ENCODE measurements at regions not wholly inside any gene's neighbourhood (a gene's known extent, or its start where the extent isn't known, plus 50 kb on each side); places are given as distances from the start of the nearest gene placed in this dataset.

DNA sequence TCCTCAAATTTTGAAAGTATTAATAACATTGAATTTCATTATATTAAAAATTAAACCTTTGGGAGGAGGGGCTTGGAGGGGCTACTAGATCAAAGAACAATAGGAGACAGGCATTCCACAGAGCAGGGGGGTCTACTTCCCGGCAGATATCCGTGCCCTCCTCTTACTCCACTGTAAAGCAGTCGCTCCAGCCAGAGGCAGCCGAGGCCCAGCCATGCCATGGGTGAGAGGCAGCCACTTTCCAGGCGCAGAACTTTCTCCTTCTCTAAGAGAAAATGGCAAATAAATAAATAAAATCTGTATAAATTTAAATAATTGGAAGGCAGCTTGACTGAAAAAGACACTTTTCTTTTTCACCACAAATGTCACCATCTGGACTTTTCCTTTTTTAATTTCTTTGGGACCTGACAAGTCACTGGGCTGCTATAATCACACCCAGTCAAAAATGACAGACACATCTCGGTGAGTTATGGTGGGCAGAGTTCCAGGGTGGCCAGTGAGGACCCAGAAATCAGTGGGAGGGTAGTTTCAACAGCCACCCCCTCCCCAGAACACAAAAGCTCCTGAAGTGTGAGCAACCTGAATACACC is 302.2 kb upstream of the SMARCA2 start:
- Histone ChIP-seq H3K9ac (ENCODE audit: low read length) (no peak overlapping the region), H3K27me3 (ENCODE audit: control insufficient read depth in 1 of 2, insufficient read depth in 2 of 2, low read length in 2 of 2) (no peaks in the 10 kb centered on the region), H3K9me3 (ENCODE audit: low read length) (no peaks in the 10 kb centered on the region), H3K36me3 (ENCODE audit: insufficient read depth, low read length) (no peaks in the 10 kb centered on the region), H3K4me3 (ENCODE audit: low read depth in 1 of 2, low read length in 2 of 2) (no peak overlapping the region), H3K4me1 (ENCODE audit: insufficient read depth, low read length) (no peaks in the 10 kb centered on the region), H3K27ac (ENCODE audit: low read depth, low read length) (no peak overlapping the region)

DNA sequence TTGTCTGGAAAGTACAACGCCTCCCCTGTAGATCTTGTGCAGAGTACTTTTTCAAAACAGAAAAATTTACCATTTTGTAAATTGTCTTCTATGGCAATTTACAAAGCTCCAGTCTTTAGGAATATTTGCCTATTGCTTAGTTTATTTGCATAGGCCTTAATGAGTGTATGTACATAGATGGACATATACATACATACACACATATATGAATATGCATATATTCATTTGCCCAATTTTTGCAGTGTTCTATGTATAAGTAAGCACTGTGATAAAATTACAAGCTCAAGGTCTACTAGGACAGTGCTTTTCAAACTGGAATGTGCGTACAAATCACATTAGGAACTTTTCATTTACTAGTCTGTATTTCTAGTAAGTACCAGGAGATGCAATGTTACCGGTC is 301.3 kb upstream of the SMARCA2 start:
- H3K27ac ChIP-seq (ENCODE audit: low read depth, low read length), result no peak overlapping the region
- H3K9ac ChIP-seq (ENCODE audit: low read length), result no peak overlapping the region

DNA sequence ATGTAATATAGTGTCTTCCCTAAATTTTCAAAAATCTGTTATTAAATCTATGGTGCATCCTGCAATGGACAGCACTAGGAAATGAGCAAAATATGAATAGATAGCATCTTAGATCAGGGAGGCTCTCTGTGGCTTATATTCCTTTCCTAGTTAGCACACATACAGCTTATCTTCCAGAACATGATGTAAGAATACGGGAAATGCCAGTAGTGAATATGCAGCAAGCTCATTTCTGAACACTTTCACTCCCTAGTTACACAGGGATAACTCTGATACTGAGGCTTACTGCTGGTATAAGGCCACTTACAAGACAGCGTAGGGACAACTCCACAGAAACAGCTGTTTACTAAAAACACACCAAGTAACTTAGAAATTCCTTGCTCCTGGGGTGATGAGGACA is 297.3 kb upstream of the SMARCA2 start:
- no peaks in the 10 kb centered on the region for H3K9me3 ChIP-seq (ENCODE audit: low read length)
- H3K4me1 ChIP-seq (ENCODE audit: insufficient read depth, low read length), result no peaks in the 10 kb centered on the region
- no peak overlapping the region for H3K4me3 ChIP-seq (ENCODE audit: low read depth in 1 of 2, low read length in 2 of 2)
- no peak overlapping the region for H3K27ac ChIP-seq (ENCODE audit: low read depth, low read length)
- no peaks in the 10 kb centered on the region for H3K27me3 ChIP-seq (ENCODE audit: control insufficient read depth in 1 of 2, insufficient read depth in 2 of 2, low read length in 2 of 2)
- H3K36me3 ChIP-seq (ENCODE audit: insufficient read depth, low read length), result no peaks in the 10 kb centered on the region
- no peak overlapping the region for H3K9ac ChIP-seq (ENCODE audit: low read length)

More for the DNA sequence above, 301.3 kb upstream of the SMARCA2 start:
- H3K36me3 ChIP-seq (ENCODE audit: insufficient read depth, low read length), result no peaks in the 10 kb centered on the region
- no peak overlapping the region for H3K4me3 ChIP-seq (ENCODE audit: low read depth in 1 of 2, low read length in 2 of 2)
- no peaks in the 10 kb centered on the region for H3K4me1 ChIP-seq (ENCODE audit: insufficient read depth, low read length)
- H3K27me3 ChIP-seq (ENCODE audit: control insufficient read depth in 1 of 2, insufficient read depth in 2 of 2, low read length in 2 of 2), result no peaks in the 10 kb centered on the region
- no peaks in the 10 kb centered on the region for H3K9me3 ChIP-seq (ENCODE audit: low read length)

DNA sequence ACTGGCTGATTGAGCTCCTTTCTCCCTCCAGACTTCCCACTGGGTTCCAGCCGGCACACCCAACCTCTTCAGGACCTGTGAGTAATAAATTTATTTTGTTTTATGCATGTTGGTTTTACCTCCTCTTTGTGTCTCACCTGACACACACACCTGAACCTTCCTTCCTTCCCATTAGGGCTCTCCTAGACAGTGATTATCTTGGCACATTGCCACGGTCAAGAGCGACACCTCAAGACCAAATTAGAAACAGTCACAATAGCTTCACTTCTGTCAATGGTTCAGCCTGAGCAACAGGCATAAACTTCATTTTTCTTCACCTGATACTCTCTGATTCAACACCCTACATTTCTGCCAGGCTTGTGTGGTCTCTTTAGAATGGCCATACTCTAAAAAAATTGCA is 296.3 kb upstream of the SMARCA2 start:
- no peak overlapping the region for H3K9ac ChIP-seq (ENCODE audit: low read length)
- no peaks in the 10 kb centered on the region for H3K27me3 ChIP-seq (ENCODE audit: control insufficient read depth in 1 of 2, insufficient read depth in 2 of 2, low read length in 2 of 2)
- H3K36me3 ChIP-seq (ENCODE audit: insufficient read depth, low read length), result no peaks in the 10 kb centered on the region
- no peaks in the 10 kb centered on the region for H3K9me3 ChIP-seq (ENCODE audit: low read length)
- no peaks in the 10 kb centered on the region for H3K4me1 ChIP-seq (ENCODE audit: insufficient read depth, low read length)
- no peak overlapping the region for H3K27ac ChIP-seq (ENCODE audit: low read depth, low read length)
- H3K4me3 ChIP-seq (ENCODE audit: low read depth in 1 of 2, low read length in 2 of 2), result no peak overlapping the region

DNA sequence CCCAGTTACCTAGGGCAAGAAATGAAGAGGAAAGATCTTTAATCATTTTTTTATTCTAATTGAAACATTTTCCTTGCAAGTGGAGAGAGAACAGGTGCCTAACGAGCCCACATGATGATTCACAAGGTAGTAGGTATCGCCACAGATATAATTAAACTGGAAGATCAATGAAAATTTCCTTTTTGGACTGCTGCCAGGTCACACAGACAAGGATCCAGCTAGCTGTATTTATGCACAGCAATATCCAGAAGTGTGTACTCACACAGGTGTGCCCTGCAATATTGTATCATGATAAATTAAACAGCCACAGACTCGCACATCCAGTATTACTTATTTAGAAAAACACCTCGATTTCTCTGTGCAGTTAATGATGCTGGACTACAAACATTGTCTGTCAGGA is 294.0 kb upstream of the SMARCA2 start:
- Histone ChIP-seq H3K4me3 (ENCODE audit: low read depth in 1 of 2, low read length in 2 of 2) (no peak overlapping the region), H3K9ac (ENCODE audit: low read length) (no peak overlapping the region), H3K27ac (ENCODE audit: low read depth, low read length) (no peak overlapping the region), H3K27me3 (ENCODE audit: control insufficient read depth in 1 of 2, insufficient read depth in 2 of 2, low read length in 2 of 2) (no peaks in the 10 kb centered on the region), H3K9me3 (ENCODE audit: low read length) (no peaks in the 10 kb centered on the region), H3K4me1 (ENCODE audit: insufficient read depth, low read length) (no peaks in the 10 kb centered on the region), H3K36me3 (ENCODE audit: insufficient read depth, low read length) (no peaks in the 10 kb centered on the region)

DNA sequence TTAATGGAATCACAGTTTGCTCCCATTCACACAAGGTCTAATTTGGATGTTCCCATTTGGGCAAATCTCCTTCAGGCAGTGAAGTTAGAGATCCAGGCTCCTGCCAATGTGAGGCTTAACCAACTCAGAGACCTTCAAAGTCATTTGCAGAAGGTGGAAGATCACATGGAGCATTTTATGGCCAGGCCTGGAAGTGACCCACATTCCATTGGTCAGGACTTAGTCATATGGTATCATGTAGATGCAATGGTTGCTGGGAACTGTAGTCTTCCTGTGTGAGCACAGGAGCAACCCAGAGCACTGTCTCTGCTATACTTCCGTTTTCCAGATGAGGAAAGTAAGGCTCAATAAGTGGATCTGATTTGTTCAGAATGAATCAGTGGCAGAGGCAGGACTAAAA is 292.7 kb upstream of the SMARCA2 start:
- Histone ChIP-seq H3K9ac (ENCODE audit: low read length) (no peak overlapping the region), H3K9me3 (ENCODE audit: low read length) (no peaks in the 10 kb centered on the region), H3K27ac (ENCODE audit: low read depth, low read length) (no peak overlapping the region), H3K4me3 (ENCODE audit: low read depth in 1 of 2, low read length in 2 of 2) (no peak overlapping the region), H3K4me1 (ENCODE audit: insufficient read depth, low read length) (no peaks in the 10 kb centered on the region), H3K27me3 (ENCODE audit: control insufficient read depth in 1 of 2, insufficient read depth in 2 of 2, low read length in 2 of 2) (no peaks in the 10 kb centered on the region), H3K36me3 (ENCODE audit: insufficient read depth, low read length) (no peaks in the 10 kb centered on the region)

DNA sequence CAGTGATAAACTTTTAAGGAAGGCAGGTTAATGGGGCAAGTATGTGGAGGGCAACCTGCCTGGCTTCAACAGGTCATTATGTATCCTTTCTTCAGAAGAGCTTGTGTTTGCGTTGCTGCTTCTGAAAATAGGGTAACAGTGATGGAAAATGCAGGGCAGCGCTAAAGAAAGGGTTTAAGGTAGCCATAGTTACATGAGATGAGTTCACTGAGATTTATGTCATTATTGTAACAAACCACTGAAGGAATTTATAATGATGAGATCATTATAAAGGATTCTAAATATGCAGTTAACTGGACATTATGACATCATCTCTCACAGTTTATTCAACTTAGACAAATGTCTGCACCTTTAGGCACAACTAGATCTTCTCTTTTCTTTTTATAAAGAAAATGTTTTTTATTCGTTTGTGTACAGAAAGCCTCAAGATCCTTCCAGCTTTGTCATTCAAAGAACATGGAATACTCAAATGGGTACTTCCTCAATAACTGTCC is 291.6 kb upstream of the SMARCA2 start:
- H3K27me3 ChIP-seq (ENCODE audit: control insufficient read depth in 1 of 2, insufficient read depth in 2 of 2, low read length in 2 of 2), result no peaks in the 10 kb centered on the region
- no peaks in the 10 kb centered on the region for H3K36me3 ChIP-seq (ENCODE audit: insufficient read depth, low read length)
- H3K9me3 ChIP-seq (ENCODE audit: low read length), result no peaks in the 10 kb centered on the region
- no peak overlapping the region for H3K9ac ChIP-seq (ENCODE audit: low read length)
- H3K4me3 ChIP-seq (ENCODE audit: low read depth in 1 of 2, low read length in 2 of 2), result no peak overlapping the region
- H3K27ac ChIP-seq (ENCODE audit: low read depth, low read length), result no peak overlapping the region
- no peaks in the 10 kb centered on the region for H3K4me1 ChIP-seq (ENCODE audit: insufficient read depth, low read length)

DNA sequence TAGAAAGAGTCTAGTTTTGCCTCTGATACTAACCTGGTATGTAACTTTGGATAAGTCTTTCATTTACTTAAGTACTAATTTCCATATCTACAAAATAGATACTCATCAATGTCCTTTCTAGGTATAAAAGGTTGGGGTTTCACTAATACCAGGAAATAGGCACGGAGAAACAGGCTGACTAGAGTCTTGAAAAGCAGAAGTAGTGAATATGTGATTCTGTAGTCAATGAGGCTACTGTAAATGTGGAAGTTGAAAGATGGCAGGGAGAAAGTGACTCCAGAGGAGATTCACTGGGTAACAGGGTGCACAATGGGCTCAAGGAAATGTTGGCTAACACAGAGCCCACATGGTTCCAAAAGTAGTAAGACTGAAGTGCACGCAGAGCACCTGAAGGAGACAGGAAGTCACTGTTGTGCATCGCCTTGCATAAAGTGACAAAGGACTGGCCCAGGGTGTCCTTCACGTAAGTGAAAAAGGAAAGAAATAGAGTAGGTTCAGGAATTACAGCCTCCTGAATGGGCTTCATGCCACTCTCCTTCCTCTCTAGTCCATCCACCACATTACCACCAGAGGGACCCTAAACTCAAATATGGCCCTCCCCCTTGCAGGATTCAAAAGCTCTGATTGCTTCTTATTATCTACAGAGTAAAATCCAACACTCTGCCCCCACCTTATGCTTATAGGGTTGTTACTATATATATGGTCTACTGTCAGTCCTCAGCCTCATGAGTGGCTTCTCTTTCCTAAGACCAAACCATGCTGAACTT is 288.0 kb upstream of the SMARCA2 start:
- Histone ChIP-seq H3K9ac (ENCODE audit: low read length) (no peak overlapping the region), H3K4me1 (ENCODE audit: insufficient read depth, low read length) (no peaks in the 10 kb centered on the region), H3K9me3 (ENCODE audit: low read length) (no peaks in the 10 kb centered on the region), H3K27ac (ENCODE audit: low read depth, low read length) (no peak overlapping the region), H3K36me3 (ENCODE audit: insufficient read depth, low read length) (no peaks in the 10 kb centered on the region), H3K4me3 (ENCODE audit: low read depth in 1 of 2, low read length in 2 of 2) (no peak overlapping the region), H3K27me3 (ENCODE audit: control insufficient read depth in 1 of 2, insufficient read depth in 2 of 2, low read length in 2 of 2) (no peaks in the 10 kb centered on the region)

DNA sequence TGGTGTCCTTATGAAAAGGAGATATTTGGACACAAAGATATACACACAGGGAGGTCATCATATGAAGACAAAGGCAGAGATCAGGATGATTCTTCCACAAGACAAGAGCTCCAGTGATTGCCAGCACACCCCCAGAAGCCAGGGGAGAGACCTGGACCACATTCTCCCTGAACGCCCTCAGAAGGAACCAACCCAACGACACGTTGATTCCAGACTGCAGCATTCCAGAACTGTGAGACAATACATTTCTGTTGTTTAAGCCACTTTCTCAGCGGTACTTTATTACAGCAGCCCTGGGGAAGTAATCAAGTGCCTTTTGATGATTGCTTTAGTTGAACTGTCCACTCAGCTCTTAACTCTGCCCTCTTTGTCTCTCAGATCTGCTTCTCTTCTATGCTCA is 285.5 kb upstream of the SMARCA2 start:
- Histone ChIP-seq H3K9me3 (ENCODE audit: low read length) (no peaks in the 10 kb centered on the region), H3K27me3 (ENCODE audit: control insufficient read depth in 1 of 2, insufficient read depth in 2 of 2, low read length in 2 of 2) (no peaks in the 10 kb centered on the region), H3K27ac (ENCODE audit: low read depth, low read length) (no peak overlapping the region), H3K9ac (ENCODE audit: low read length) (no peak overlapping the region), H3K4me1 (ENCODE audit: insufficient read depth, low read length) (no peaks in the 10 kb centered on the region), H3K4me3 (ENCODE audit: low read depth in 1 of 2, low read length in 2 of 2) (no peak overlapping the region), H3K36me3 (ENCODE audit: insufficient read depth, low read length) (no peaks in the 10 kb centered on the region)

DNA sequence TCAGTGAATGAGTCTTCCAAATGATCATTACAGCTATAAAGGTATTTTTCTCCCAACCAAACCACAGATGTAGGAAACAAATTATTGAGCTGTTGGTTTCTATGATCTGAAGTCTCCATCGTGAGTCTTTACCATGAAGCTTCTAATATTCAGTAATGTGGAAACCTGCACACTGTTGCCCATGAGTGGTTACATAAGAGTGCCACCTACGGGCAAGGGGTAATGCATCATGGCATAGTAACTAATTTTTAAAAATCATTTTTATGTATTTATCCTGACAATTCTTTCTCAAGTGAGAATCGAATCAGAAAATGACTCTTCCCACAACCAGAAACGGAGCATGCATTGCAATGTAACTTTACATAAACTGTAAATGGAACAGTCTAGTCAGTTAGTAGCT is 282.5 kb upstream of the SMARCA2 start:
- no peaks in the 10 kb centered on the region for H3K4me1 ChIP-seq (ENCODE audit: insufficient read depth, low read length)
- no peak overlapping the region for H3K4me3 ChIP-seq (ENCODE audit: low read depth in 1 of 2, low read length in 2 of 2)

DNA sequence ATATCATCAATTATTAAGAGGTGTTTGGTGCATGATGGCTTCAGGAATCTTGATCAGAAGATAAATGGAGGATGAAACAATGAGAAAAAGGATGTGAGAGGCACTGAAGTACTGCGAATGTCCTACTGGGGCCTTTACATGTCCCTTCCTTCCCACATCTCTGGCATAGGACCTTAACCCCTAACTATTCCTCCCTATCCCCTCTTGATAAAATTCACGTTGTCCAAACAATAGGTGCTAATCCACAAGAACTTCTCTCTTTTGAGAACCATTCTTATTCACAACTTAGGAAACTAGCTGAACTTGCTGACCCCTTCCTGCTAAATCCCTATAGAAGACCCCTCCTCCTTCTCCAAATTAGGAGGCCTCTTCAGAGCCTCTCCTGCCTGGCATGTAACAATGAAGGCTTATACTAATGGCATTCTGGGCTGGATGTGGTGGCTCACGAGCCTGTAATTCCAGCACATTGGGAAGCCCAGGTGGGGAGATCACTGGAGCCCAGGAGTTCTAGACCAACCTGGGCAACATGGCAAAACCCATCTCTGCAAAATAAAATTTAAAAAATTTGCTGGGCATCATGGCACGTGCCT is 276.5 kb upstream of the SMARCA2 start:
- H3K9ac ChIP-seq (ENCODE audit: low read length), result no peak overlapping the region
- no peaks in the 10 kb centered on the region for H3K27me3 ChIP-seq (ENCODE audit: control insufficient read depth in 1 of 2, insufficient read depth in 2 of 2, low read length in 2 of 2)
- no peaks in the 10 kb centered on the region for H3K9me3 ChIP-seq (ENCODE audit: low read length)
- H3K4me1 ChIP-seq (ENCODE audit: insufficient read depth, low read length), result no peaks in the 10 kb centered on the region
- H3K27ac ChIP-seq (ENCODE audit: low read depth, low read length), result no peak overlapping the region
- no peak overlapping the region for H3K4me3 ChIP-seq (ENCODE audit: low read depth in 1 of 2, low read length in 2 of 2)
- no peaks in the 10 kb centered on the region for H3K36me3 ChIP-seq (ENCODE audit: insufficient read depth, low read length)

More for the DNA sequence above, 282.5 kb upstream of the SMARCA2 start:
- Histone ChIP-seq H3K36me3 (ENCODE audit: insufficient read depth, low read length) (no peaks in the 10 kb centered on the region), H3K27ac (ENCODE audit: low read depth, low read length) (no peak overlapping the region), H3K9ac (ENCODE audit: low read length) (no peak overlapping the region), H3K27me3 (ENCODE audit: control insufficient read depth in 1 of 2, insufficient read depth in 2 of 2, low read length in 2 of 2) (no peaks in the 10 kb centered on the region), H3K9me3 (ENCODE audit: low read length) (no peaks in the 10 kb centered on the region)

Data from muscle layer of colon (tissue), 2 donors.